HEK293 (cell line): ENCODE measurements at regions not wholly inside any gene's neighbourhood (a gene's known extent, or its start where the extent isn't known, plus 50 kb on each side); places are given as distances from the start of the nearest gene placed in this dataset.

Experiments used
- CTCF ChIA-PET: fragments of 350-600 bp; formaldehyde crosslinking; extraction: SDS; loops from one replicate; lab custom pipeline; 2021; ENCODE audit warnings: antibody characterized with exemption; lab: Yijun Ruan, JAX
- POLR2A ChIA-PET: fragments of 300-600 bp; formaldehyde crosslinking; extraction: SDS; loops from one replicate; lab custom pipeline; 2020; ENCODE audit warnings: antibody characterized with exemption, inconsistent platforms; lab: Yijun Ruan, JAX
- H3K27ac ChIP-seq: fragments of 200-500 bp; sonication (Bioruptor generic); 2 replicates; pipeline ENCODE4 v1.5.1; 2014; ENCODE audit warnings: low read depth, low read length, control low read depth, inconsistent platforms; ENCODE audit errors: extremely low read depth
- H3K36me3 ChIP-seq, 2 experiments: fragments of 200-500 bp in 1 of 2; sonication (Bioruptor generic) in 1 of 2; 1 replicate in 1 of 2; 2 replicates in 1 of 2; pipeline ENCODE4 v1.5.1; 2014 to 2017; ENCODE audit warnings: inconsistent platforms in 2 of 2, low read length in 2 of 2; ENCODE audit not compliant: control insufficient read depth in 2 of 2, insufficient read depth in 1 of 2
- H3K4me1 ChIP-seq: fragments of 200-500 bp; sonication (Bioruptor generic); 2 replicates; pipeline ENCODE4 v1.5.1; 2014; ENCODE audit warnings: mild to moderate bottlenecking, low read length, inconsistent platforms; ENCODE audit not compliant: control insufficient read depth, insufficient read depth
- H3K4me3 ChIP-seq: 2 replicates; pipeline ENCODE4 v1.5.1; 2011; ENCODE audit warnings: low read depth, mild to moderate bottlenecking, control low read depth, low read length, moderate library complexity
- H3K9me3 ChIP-seq: fragments of 200-500 bp; sonication (Bioruptor generic); 2 replicates; pipeline ENCODE4 v1.5.1; 2014; ENCODE audit warnings: low read depth, low read length, inconsistent platforms; ENCODE audit not compliant: control insufficient read depth, insufficient read depth
- ZBTB17 ChIP-seq: fragments of 450-650 bp; formaldehyde crosslinking; IDR thresholded peaks from 2 replicates; pipeline ENCODE4 v1.5.1; 2016; ENCODE audit warnings: missing biosample characterization, missing genetic modification characterization
- ZFP41 ChIP-seq: fragments of 450-650 bp; formaldehyde crosslinking; IDR thresholded peaks from 2 replicates; pipeline ENCODE4 v1.5.1; 2016; ENCODE audit warnings: missing biosample characterization, missing genetic modification characterization, borderline replicate concordance
- ZNF433 ChIP-seq: fragments of 450-650 bp; formaldehyde crosslinking; IDR thresholded peaks from 2 replicates; pipeline ENCODE4 v1.5.1; 2016; ENCODE audit warnings: missing biosample characterization, missing genetic modification characterization, low read depth
- ZNF561 ChIP-seq: fragments of 450-650 bp; IDR thresholded peaks from 2 replicates; pipeline ENCODE4 v1.5.1; 2018; ENCODE audit warnings: missing biosample characterization, missing genetic modification characterization, borderline replicate concordance
- ZNF596 ChIP-seq: fragments of 450-650 bp; IDR thresholded peaks from 2 replicates; pipeline ENCODE4 v1.5.0; 2018; ENCODE audit warnings: missing biosample characterization, mild to moderate bottlenecking, missing genetic modification characterization, moderate library complexity
- ZNF610 ChIP-seq: fragments of 450-650 bp; formaldehyde crosslinking; IDR thresholded peaks from 2 replicates; pipeline ENCODE4 v1.5.1; 2016; ENCODE audit warnings: missing biosample characterization, missing genetic modification characterization, borderline replicate concordance
- ZNF654 ChIP-seq: fragments of 450-650 bp; formaldehyde crosslinking; IDR thresholded peaks from 2 replicates; pipeline ENCODE4 v1.5.1; 2016; ENCODE audit warnings: low read depth, missing biosample characterization, missing genetic modification characterization
- ZNF660 ChIP-seq: fragments of 450-650 bp; IDR thresholded peaks from 2 replicates; pipeline ENCODE4 v1.5.1; 2018; ENCODE audit warnings: missing biosample characterization, mild to moderate bottlenecking, missing genetic modification characterization
- ZNF677 ChIP-seq: fragments of 450-650 bp; IDR thresholded peaks from 2 replicates; pipeline ENCODE4 v1.5.0; 2018; ENCODE audit warnings: missing biosample characterization, mild to moderate bottlenecking, missing genetic modification characterization, moderate library complexity
- ZNF768 ChIP-seq: fragments of 450-650 bp; formaldehyde crosslinking; IDR thresholded peaks from 2 replicates; pipeline ENCODE4 v1.5.1; 2018; ENCODE audit warnings: missing biosample characterization, mild to moderate bottlenecking, missing genetic modification characterization
- TF ChIP-seq, protein P1 (sequence below): fragments of 450-650 bp; formaldehyde crosslinking; conservative IDR thresholded peaks from 2 replicates; pipeline ENCODE4 v1.5.1; 2016; ENCODE audit warnings: low read depth, missing biosample characterization, missing genetic modification characterization
- TF ChIP-seq, protein P2 (sequence below): fragments of 450-650 bp; formaldehyde crosslinking; IDR thresholded peaks from 2 replicates; pipeline ENCODE4 v1.5.1; 2016; ENCODE audit warnings: missing biosample characterization, missing genetic modification characterization
- TF ChIP-seq, protein P3 (sequence below): fragments of 450-650 bp; formaldehyde crosslinking; IDR thresholded peaks from 2 replicates; pipeline ENCODE4 v1.5.1; 2016; ENCODE audit warnings: missing biosample characterization, missing genetic modification characterization

DNA sequence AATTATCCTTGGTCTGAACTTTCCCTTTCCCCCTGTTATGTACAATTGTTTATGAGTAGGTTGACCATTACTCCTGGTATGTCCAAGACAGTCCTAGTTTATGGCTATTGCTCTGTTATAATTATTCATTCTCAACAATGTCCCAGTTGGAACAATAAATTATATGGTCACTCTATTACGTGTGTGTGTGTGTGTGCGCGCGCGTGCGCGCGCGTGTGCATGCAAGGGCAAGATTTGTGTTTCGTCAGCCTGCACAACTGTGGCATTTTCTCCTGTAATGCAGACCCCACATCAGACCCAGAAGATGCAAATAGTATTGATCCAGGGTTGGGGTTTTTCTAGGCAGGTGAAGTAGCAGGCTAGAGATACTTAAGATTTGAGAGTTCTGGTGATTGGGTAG lies 88.4 kb downstream of the ESM1 start (continued):
- TF ChIP-seq, protein P1, sequence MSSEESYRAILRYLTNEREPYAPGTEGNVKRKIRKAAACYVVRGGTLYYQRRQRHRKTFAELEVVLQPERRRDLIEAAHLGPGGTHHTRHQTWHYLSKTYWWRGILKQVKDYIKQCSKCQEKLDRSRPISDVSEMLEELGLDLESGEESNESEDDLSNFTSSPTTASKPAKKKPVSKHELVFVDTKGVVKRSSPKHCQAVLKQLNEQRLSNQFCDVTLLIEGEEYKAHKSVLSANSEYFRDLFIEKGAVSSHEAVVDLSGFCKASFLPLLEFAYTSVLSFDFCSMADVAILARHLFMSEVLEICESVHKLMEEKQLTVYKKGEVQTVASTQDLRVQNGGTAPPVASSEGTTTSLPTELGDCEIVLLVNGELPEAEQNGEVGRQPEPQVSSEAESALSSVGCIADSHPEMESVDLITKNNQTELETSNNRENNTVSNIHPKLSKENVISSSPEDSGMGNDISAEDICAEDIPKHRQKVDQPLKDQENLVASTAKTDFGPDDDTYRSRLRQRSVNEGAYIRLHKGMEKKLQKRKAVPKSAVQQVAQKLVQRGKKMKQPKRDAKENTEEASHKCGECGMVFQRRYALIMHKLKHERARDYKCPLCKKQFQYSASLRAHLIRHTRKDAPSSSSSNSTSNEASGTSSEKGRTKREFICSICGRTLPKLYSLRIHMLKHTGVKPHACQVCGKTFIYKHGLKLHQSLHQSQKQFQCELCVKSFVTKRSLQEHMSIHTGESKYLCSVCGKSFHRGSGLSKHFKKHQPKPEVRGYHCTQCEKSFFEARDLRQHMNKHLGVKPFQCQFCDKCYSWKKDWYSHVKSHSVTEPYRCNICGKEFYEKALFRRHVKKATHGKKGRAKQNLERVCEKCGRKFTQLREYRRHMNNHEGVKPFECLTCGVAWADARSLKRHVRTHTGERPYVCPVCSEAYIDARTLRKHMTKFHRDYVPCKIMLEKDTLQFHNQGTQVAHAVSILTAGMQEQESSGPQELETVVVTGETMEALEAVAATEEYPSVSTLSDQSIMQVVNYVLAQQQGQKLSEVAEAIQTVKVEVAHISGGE (tag by site-specific recombination) = no peak
- TF ChIP-seq ZFP41 (tag by site-specific recombination) (no peak), ZNF433 (no peak)
- TF ChIP-seq, protein P2, sequence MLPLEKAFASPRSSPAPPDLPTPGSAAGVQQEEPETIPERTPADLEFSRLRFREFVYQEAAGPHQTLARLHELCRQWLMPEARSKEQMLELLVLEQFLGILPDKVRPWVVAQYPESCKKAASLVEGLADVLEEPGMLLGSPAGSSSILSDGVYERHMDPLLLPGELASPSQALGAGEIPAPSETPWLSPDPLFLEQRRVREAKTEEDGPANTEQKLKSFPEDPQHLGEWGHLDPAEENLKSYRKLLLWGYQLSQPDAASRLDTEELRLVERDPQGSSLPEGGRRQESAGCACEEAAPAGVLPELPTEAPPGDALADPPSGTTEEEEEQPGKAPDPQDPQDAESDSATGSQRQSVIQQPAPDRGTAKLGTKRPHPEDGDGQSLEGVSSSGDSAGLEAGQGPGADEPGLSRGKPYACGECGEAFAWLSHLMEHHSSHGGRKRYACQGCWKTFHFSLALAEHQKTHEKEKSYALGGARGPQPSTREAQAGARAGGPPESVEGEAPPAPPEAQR (tag by site-specific recombination) = no peak

DNA sequence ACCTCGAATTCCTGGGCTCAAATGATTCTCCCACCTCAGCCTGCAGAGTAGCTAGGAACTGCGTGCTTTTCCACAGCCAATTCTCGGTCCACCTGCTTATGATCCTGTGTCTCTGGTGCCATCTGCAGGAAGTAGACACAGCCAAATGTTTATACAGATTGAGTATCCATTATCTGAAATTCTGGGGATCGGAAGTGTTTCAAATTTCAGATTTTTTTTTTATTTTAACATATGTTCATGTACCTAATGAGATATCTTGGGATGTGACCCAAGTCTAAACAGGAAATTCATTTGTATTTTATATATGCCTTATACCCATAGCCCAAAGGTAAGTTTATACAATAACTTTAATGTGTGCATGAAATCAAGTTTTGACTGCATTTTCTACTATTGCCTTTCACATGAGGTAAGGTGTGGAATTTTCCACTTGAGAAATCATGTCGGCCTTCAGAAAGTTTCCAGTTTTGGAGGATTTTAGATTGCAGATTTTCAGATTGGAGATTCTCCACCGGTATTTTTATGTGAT lies 89.5 kb downstream of the ESM1 start:
- Histone ChIP-seq H3K4me1 (no peaks in the 10 kb centered on the region), H3K27ac (no peak overlapping the region), H3K4me3 (no peak overlapping the region), H3K36me3 (no peaks in the 10 kb centered on the region), H3K9me3 (no peaks in the 10 kb centered on the region)
- CTCF ChIA-PET = interaction anchor here (0.5 to 3.8 kb wide), 37 partner anchors 8 to 861 kb away, joined by 3 to 25 read pairs (median 4); partner anchors contain the start of genes GPX8 and SNX18
- TF ChIP-seq ZBTB17 (tag by site-specific recombination) = peak; percentile 53
- TF ChIP-seq ZNF654 (tag by site-specific recombination) = peak; percentile 74
- TF ChIP-seq, protein P3, sequence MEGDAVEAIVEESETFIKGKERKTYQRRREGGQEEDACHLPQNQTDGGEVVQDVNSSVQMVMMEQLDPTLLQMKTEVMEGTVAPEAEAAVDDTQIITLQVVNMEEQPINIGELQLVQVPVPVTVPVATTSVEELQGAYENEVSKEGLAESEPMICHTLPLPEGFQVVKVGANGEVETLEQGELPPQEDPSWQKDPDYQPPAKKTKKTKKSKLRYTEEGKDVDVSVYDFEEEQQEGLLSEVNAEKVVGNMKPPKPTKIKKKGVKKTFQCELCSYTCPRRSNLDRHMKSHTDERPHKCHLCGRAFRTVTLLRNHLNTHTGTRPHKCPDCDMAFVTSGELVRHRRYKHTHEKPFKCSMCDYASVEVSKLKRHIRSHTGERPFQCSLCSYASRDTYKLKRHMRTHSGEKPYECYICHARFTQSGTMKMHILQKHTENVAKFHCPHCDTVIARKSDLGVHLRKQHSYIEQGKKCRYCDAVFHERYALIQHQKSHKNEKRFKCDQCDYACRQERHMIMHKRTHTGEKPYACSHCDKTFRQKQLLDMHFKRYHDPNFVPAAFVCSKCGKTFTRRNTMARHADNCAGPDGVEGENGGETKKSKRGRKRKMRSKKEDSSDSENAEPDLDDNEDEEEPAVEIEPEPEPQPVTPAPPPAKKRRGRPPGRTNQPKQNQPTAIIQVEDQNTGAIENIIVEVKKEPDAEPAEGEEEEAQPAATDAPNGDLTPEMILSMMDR (tag by site-specific recombination) = peak; percentile 76
- 0 out of 2 replicates have a peak, but pooled peaks have one; percentile 41 for TF ChIP-seq ZNF660 (tag by site-specific recombination)
- no peak for TF ChIP-seq ZNF768 (tag by site-specific recombination)
- POLR2A ChIA-PET = no interaction called here

DNA sequence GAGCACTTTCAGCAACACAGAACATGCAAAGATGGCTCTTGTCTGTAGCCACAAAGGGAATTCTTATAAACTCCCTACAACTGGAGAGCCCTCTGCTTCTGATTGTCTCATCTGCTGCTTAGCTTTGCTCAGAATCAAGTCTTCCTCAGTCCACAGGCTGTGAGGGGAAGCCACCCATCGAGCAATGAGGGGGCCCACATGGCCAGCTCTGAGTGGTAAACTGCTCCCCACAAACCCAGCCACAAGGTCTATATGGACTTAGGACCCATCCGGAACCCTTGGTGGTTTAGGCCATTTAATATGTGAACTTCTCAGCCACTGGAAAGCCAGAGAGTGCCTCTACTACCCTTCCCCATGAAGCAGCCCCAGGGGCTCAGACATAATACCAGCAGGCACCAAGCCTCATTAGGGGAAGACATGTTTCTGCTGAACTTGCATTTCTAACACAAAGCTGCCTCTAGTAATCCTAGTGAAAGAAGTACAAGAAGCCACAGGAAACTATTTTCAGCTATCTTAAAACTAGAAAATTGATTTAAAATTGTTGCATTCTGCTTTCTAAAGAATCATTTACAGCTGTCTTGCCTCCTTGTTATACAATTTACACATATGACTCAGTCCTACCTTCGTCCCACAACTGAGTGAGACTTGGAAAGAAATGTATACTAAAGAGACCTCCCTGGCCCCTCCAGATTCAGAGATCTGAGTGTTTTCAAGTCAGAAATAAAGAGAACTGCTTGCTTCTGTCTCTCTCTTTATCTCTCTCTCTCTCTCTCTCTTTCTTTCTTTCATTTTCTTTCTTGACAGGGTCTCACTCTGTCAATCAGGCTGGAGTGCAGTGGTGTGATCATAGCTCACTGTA lies 90.2 kb downstream of the ESM1 start:
- no peak for TF ChIP-seq ZNF561 (tag by site-specific recombination)
- TF ChIP-seq ZNF610 (tag by site-specific recombination) = no peak
- TF ChIP-seq ZNF677 (tag by site-specific recombination) = 0 out of 2 replicates have a peak, but pooled peaks have one; percentile 9
- TF ChIP-seq ZNF596 (tag by site-specific recombination) = peak; percentile 69; the same call in 1 of the 2 replicates
- CTCF ChIA-PET = interaction anchor here (0.5 to 3.8 kb wide), 38 partner anchors 8 to 1683 kb away, joined by 3 to 25 read pairs (median 4); partner anchors contain the start of genes GPX8 and SNX18

More for the DNA sequence above, 90.2 kb downstream of the ESM1 start:
- Histone ChIP-seq H3K4me1 (no peaks in the 10 kb centered on the region), H3K36me3 (no peaks in the 10 kb centered on the region), H3K4me3 (no peak overlapping the region), H3K27ac (no peak overlapping the region), H3K9me3 (no peaks in the 10 kb centered on the region)
- POLR2A ChIA-PET = no interaction called here
